Skeletal muscle satellite cell (primary cell): ENCODE measurements at regions not wholly inside any gene's neighbourhood (a gene's known extent, or its start where the extent isn't known, plus 50 kb on each side); places are given as distances from the start of the nearest gene placed in this dataset.

Source experiments
- H3K27me3 ChIP-seq: 2 replicates; pipeline ENCODE4 v1.7.0; 2013; ENCODE audit warnings: low read length; ENCODE audit not compliant: control insufficient read depth, insufficient read depth
- H3K36me3 ChIP-seq: 2 replicates; pipeline ENCODE4 v1.7.0; 2013; ENCODE audit warnings: mild to moderate bottlenecking, control low read depth, low read length; ENCODE audit not compliant: insufficient read depth
- H3K4me1 ChIP-seq: 2 replicates; pipeline ENCODE4 v1.7.0; 2013; ENCODE audit warnings: low read length; ENCODE audit not compliant: control insufficient read depth, insufficient read depth
- H3K4me2 ChIP-seq: 2 replicates; pipeline ENCODE4 v1.7.0; 2013; ENCODE audit warnings: mild to moderate bottlenecking, low read length
- H3K4me3 ChIP-seq: 2 replicates; pipeline ENCODE4 v1.7.0; 2013; ENCODE audit warnings: low read length
- H3K9ac ChIP-seq: 2 replicates; pipeline ENCODE4 v1.7.0; 2013; ENCODE audit warnings: mild to moderate bottlenecking, low read depth, low read length, moderate library complexity
- H3K9me3 ChIP-seq: replicated peaks from 2 replicates; pipeline ENCODE4 v1.7.0; 2013; ENCODE audit warnings: mild to moderate bottlenecking, control low read depth, low read length

- Histone ChIP-seq H3K36me3 (no peaks in the 10 kb centered on the region), H3K4me3 (no peak overlapping the region), H3K9ac (no peak overlapping the region), H3K27me3 (no peaks in the 10 kb centered on the region), H3K9me3 (no peaks in the 10 kb centered on the region), H3K4me2 (no peak overlapping the region), H3K4me1 (peaks cover 23% of the 10 kb centered on the region)
Measured at GRCh38 chr4:173937631-173938270, 345.7 kb downstream of the FBXO8 start.

- Histone ChIP-seq H3K4me1 (peaks cover 23% of the 10 kb centered on the region), H3K4me3 (no peak overlapping the region), H3K9me3 (no peaks in the 10 kb centered on the region), H3K4me2 (no peak overlapping the region), H3K27me3 (no peaks in the 10 kb centered on the region), H3K9ac (no peak overlapping the region), H3K36me3 (no peaks in the 10 kb centered on the region)
Measured at GRCh38 chr4:173936861-173937260, 346.6 kb downstream of the FBXO8 start.

GRCh38 chr4:173935622-173936405 is 347.7 kb downstream of the FBXO8 start:
- Histone ChIP-seq H3K9me3 (no peaks in the 10 kb centered on the region), H3K27me3 (no peaks in the 10 kb centered on the region), H3K4me3 (no peak overlapping the region), H3K4me1 (peaks cover 23% of the 10 kb centered on the region), H3K9ac (no peak overlapping the region), H3K4me2 (peak overlapping the region; percentile 39), H3K36me3 (no peaks in the 10 kb centered on the region)

GRCh38 chr4:173934933-173935620 is 348.4 kb downstream of the FBXO8 start:
- H3K4me3 ChIP-seq, result no peak overlapping the region
- no peaks in the 10 kb centered on the region for H3K9me3 ChIP-seq
- H3K36me3 ChIP-seq, result no peaks in the 10 kb centered on the region
- no peak overlapping the region for H3K9ac ChIP-seq
- peaks cover 23% of the 10 kb centered on the region for H3K4me1 ChIP-seq
- H3K27me3 ChIP-seq, result no peaks in the 10 kb centered on the region
- no peak overlapping the region for H3K4me2 ChIP-seq

GRCh38 chr4:173934201-173934600 is 349.3 kb downstream of the FBXO8 start:
- Histone ChIP-seq H3K4me3 (no peak overlapping the region), H3K9me3 (no peaks in the 10 kb centered on the region), H3K27me3 (no peaks in the 10 kb centered on the region), H3K4me2 (peak overlapping the region; percentile 46), H3K9ac (no peak overlapping the region), H3K36me3 (no peaks in the 10 kb centered on the region), H3K4me1 (peaks cover 23% of the 10 kb centered on the region)

- Histone ChIP-seq H3K4me3 (no peak overlapping the region), H3K9ac (no peak overlapping the region), H3K4me1 (peaks cover 23% of the 10 kb centered on the region), H3K4me2 (no peak overlapping the region), H3K27me3 (no peaks in the 10 kb centered on the region), H3K9me3 (no peaks in the 10 kb centered on the region), H3K36me3 (no peaks in the 10 kb centered on the region)
Measured at GRCh38 chr4:173932701-173933100, 350.8 kb downstream of the FBXO8 start.

- H3K9ac ChIP-seq, result no peak overlapping the region
- H3K36me3 ChIP-seq, result no peaks in the 10 kb centered on the region
- no peaks in the 10 kb centered on the region for H3K9me3 ChIP-seq
- no peak overlapping the region for H3K4me2 ChIP-seq
- no peak overlapping the region for H3K4me3 ChIP-seq
- H3K4me1 ChIP-seq, result peaks cover 19% of the 10 kb centered on the region
- H3K27me3 ChIP-seq, result no peaks in the 10 kb centered on the region
Measured at GRCh38 chr4:173930329-173930967, 353.0 kb downstream of the FBXO8 start.

GRCh38 chr4:173929921-173930320 is 353.5 kb downstream of the FBXO8 start:
- no peaks in the 10 kb centered on the region for H3K9me3 ChIP-seq
- no peaks in the 10 kb centered on the region for H3K27me3 ChIP-seq
- no peak overlapping the region for H3K9ac ChIP-seq
- no peak overlapping the region for H3K4me2 ChIP-seq
- H3K4me3 ChIP-seq, result no peak overlapping the region
- H3K4me1 ChIP-seq, result peaks cover 15% of the 10 kb centered on the region
- no peaks in the 10 kb centered on the region for H3K36me3 ChIP-seq

- Histone ChIP-seq H3K9me3 (no peaks in the 10 kb centered on the region), H3K4me3 (no peak overlapping the region), H3K4me1 (no peaks in the 10 kb centered on the region), H3K4me2 (no peak overlapping the region), H3K36me3 (no peaks in the 10 kb centered on the region), H3K27me3 (no peaks in the 10 kb centered on the region), H3K9ac (no peak overlapping the region)
Measured at GRCh38 chr4:173924561-173924960, 358.9 kb downstream of the FBXO8 start.

- Histone ChIP-seq H3K36me3 (no peaks in the 10 kb centered on the region), H3K9me3 (no peaks in the 10 kb centered on the region), H3K4me1 (peaks cover 7% of the 10 kb centered on the region)
Measured at GRCh38 chr4:173919861-173920260, 363.6 kb downstream of the FBXO8 start.

GRCh38 chr4:173919196-173919595 is 364.3 kb downstream of the FBXO8 start:
- no peaks in the 10 kb centered on the region for H3K9me3 ChIP-seq
- H3K9ac ChIP-seq, result no peak overlapping the region
- no peaks in the 10 kb centered on the region for H3K27me3 ChIP-seq
- H3K36me3 ChIP-seq, result no peaks in the 10 kb centered on the region
- H3K4me1 ChIP-seq, result peaks cover 7% of the 10 kb centered on the region
- H3K4me3 ChIP-seq, result no peak overlapping the region
- H3K4me2 ChIP-seq, result no peak overlapping the region

More at GRCh38 chr4:173919861-173920260, 363.6 kb downstream of the FBXO8 start:
- no peak overlapping the region for H3K4me2 ChIP-seq
- no peak overlapping the region for H3K9ac ChIP-seq
- no peaks in the 10 kb centered on the region for H3K27me3 ChIP-seq
- H3K4me3 ChIP-seq, result no peak overlapping the region
